ENCODE measurements at regions not wholly inside any gene's neighbourhood (a gene's known extent, or its start where the extent isn't known, plus 50 kb on each side); places are given as distances from the start of the nearest gene placed in this dataset.

- Histone ChIP-seq H3K27ac (ENCODE audit: insufficient read length, low read depth, low read length) (no peak overlapping the region), H3K18ac (ENCODE audit: insufficient read length, low read depth, low read length) (no peak overlapping the region), H2BK120ac (ENCODE audit: low read depth, low read length, poor library complexity, severe bottlenecking) (no peak overlapping the region), H3K4me1 (ENCODE audit: insufficient read depth, low read length) (no peaks in the 10 kb centered on the region), H3K79me1 (ENCODE audit: insufficient read depth, low read depth, low read length, poor library complexity, severe bottlenecking) (no peaks in the 10 kb centered on the region), H2BK20ac (ENCODE audit: low read depth, low read length, poor library complexity, severe bottlenecking) (no peak overlapping the region), H4K91ac (ENCODE audit: insufficient read length, low read depth, low read length) (no peak overlapping the region), H3K9me3 (ENCODE audit: control insufficient read depth, low read depth, low read length) (no peaks in the 10 kb centered on the region), H3K79me2 (ENCODE audit: insufficient read depth, low read length) (no peaks in the 10 kb centered on the region), H3T11ph (ENCODE audit: low read length) (no peak overlapping the region), H2BK5ac (ENCODE audit: insufficient read length, low read length) (no peak overlapping the region), H4K5ac (ENCODE audit: insufficient read length, low read depth, low read length) (no peak overlapping the region), H3K4ac (ENCODE audit: low read depth, low read length) (no peak overlapping the region), H4K20me1 (ENCODE audit: control insufficient read depth, insufficient read depth, insufficient read length) (no peaks in the 10 kb centered on the region), H3K56ac (ENCODE audit: insufficient read length, low read depth, low read length) (no peak overlapping the region), H3K23me2 (ENCODE audit: insufficient read length, low read depth, low read length, poor library complexity, severe bottlenecking) (no peaks in the 10 kb centered on the region), H2BK15ac (ENCODE audit: low read depth, low read length) (no peak overlapping the region), H3K14ac (ENCODE audit: insufficient read depth, low read length) (no peak overlapping the region), H2AK5ac (ENCODE audit: insufficient read length, low read length) (no peak overlapping the region), H4K8ac (replicated peaks; ENCODE audit: insufficient read length, low read depth, low read length) (no peak overlapping the region), H3K27me3 (ENCODE audit: insufficient read depth, low read length) (no peaks in the 10 kb centered on the region), H2BK12ac (ENCODE audit: insufficient read length, low read depth, low read length) (no peak overlapping the region), H2AFZ (ENCODE audit: low read length) (no peak overlapping the region), H3K4me2 (ENCODE audit: insufficient read depth, insufficient read length, low read length) (no peak overlapping the region), H3K23ac (ENCODE audit: insufficient read length, low read depth, low read length) (no peak overlapping the region), H3K9ac (ENCODE audit: extremely low read depth, insufficient read length, low read length) (no peak overlapping the region)
- H3K4me3 Mint-ChIP-seq, result no peak overlapping the region
- no CpG with 5 or more reads among the region's 2 CpGs for WGBS (ENCODE audit: extremely low coverage, insufficient read length, low lambda C conversion rate)
- H3K9me3 Mint-ChIP-seq, result peaks cover 2 to 5% of the 10 kb centered on the region in 2 experiments; a peak in 2 of 5 replicates
- no peak for TF ChIP-seq CTCF (conservative IDR thresholded peaks at IDR 0.05)
- H3K36me3 Mint-ChIP-seq (ENCODE audit: insufficient read depth in 1 of 3, low read depth in 3 of 3), result peaks cover 0 to 3% (median 0%) of the 10 kb centered on the region in 3 experiments; a peak in 1 of 7 replicates
- no peaks in the 10 kb centered on the region for H3K27me3 Mint-ChIP-seq (ENCODE audit: low read depth)
- H3K4me1 Mint-ChIP-seq, result no peaks in the 10 kb centered on the region
- no peak for DNase-seq
- H3K27ac Mint-ChIP-seq, result no peak overlapping the region
Observed at GRCh38 chr12:33721561-33721960, 281.9 kb upstream of the SYT10 start.

Measured in H9 (cell line).